Peyer's patch (tissue), 4 donors: ENCODE measurements at regions not wholly inside any gene's neighbourhood (a gene's known extent, or its start where the extent isn't known, plus 50 kb on each side); places are given as distances from the start of the nearest gene placed in this dataset.

ENCODE experiments used
- DNase-seq, 3 donors: peaks; one replicate each; pipeline ENCODE4 v3.0.0-alpha.2; 2017 to 2019
- H3K27ac ChIP-seq, 4 donors: fragments of 200-600 bp; sonication (generic); one replicate each; pipeline ENCODE4 v1.5.1; 2016 to 2019
- H3K27me3 ChIP-seq, 2 donors: fragments of 200-600 bp; sonication (generic); one replicate each; pipeline ENCODE4 v1.5.1; 2019
- H3K36me3 ChIP-seq, 3 donors: fragments of 200-600 bp; sonication (generic); one replicate each; pipeline ENCODE4 v1.5.1; 2016 to 2019
- H3K4me1 ChIP-seq, 4 donors: fragments of 200-600 bp; sonication (generic); one replicate each; pipeline ENCODE4 v1.5.1; 2016 to 2019
- H3K4me3 ChIP-seq, 4 donors: fragments of 200-600 bp; sonication (generic); 1 replicate in 3 of 4; 2 replicates in 1 of 4; pipeline ENCODE4 v1.5.1; 2016 to 2019; ENCODE audit warnings: mild to moderate bottlenecking in 1 of 4
- H3K9me3 ChIP-seq, 4 donors: fragments of 200-600 bp; sonication (generic); one replicate each; pipeline ENCODE4 v1.5.1; 2016 to 2019; ENCODE audit warnings: mild to moderate bottlenecking in 1 of 4
- CTCF ChIP-seq, 6 experiments: fragments of 450-650 bp in 4 of 6; fragments of 200-600 bp in 2 of 6; sonication (generic) in 1 of 6; IDR thresholded peaks; one replicate each; pipeline ENCODE4 v1.5.1; 2017 to 2019; ENCODE audit warnings: antibody characterized with exemption in 6 of 6, mild to moderate bottlenecking in 3 of 6, moderate library complexity in 1 of 6
- POLR2A ChIP-seq, 2 donors: fragments of 450-650 bp; IDR thresholded peaks; one replicate each; pipeline ENCODE4 v1.5.1; 2017; ENCODE audit warnings: antibody characterized with exemption in 2 of 2, mild to moderate bottlenecking in 2 of 2, moderate library complexity in 2 of 2

- peaks cover 0 to 19% (median 0%) of the 10 kb centered on the region in 4 donors for H3K4me1 ChIP-seq
- no peak overlapping the region for H3K27ac ChIP-seq
- DNase-seq, result no peak
- H3K4me3 ChIP-seq, result no peak overlapping the region
- H3K36me3 ChIP-seq, result no peaks in the 10 kb centered on the region
- H3K9me3 ChIP-seq, result no peaks in the 10 kb centered on the region
- H3K27me3 ChIP-seq, result no peaks in the 10 kb centered on the region
- no peak for TF ChIP-seq POLR2A (IDR thresholded peaks at IDR 0.05)
- no peak for TF ChIP-seq CTCF (IDR thresholded peaks at IDR 0.05)
These were observed 192.9 kb upstream of the PREP start for GRCh38 chr6:105595829-105596228.

GRCh38 chr6:105594821-105595220, 191.9 kb upstream of the PREP start:
- Histone ChIP-seq H3K4me3 (no peak overlapping the region), H3K27ac (no peak overlapping the region), H3K4me1 (peaks cover 0 to 19% (median 0%) of the 10 kb centered on the region in 4 donors), H3K27me3 (no peaks in the 10 kb centered on the region), H3K9me3 (no peaks in the 10 kb centered on the region), H3K36me3 (no peaks in the 10 kb centered on the region)
- no peak for DNase-seq
- TF ChIP-seq CTCF (IDR thresholded peaks at IDR 0.05), result no peak
- no peak for TF ChIP-seq POLR2A (IDR thresholded peaks at IDR 0.05)

- H3K27ac ChIP-seq, result peak overlapping the region in 1 of 4 donors; percentile 12
- no peak for DNase-seq
- no peaks in the 10 kb centered on the region for H3K36me3 ChIP-seq
- H3K9me3 ChIP-seq, result no peaks in the 10 kb centered on the region
- H3K27me3 ChIP-seq, result no peaks in the 10 kb centered on the region
- H3K4me1 ChIP-seq, result peaks cover 0 to 19% (median 0%) of the 10 kb centered on the region in 4 donors
- H3K4me3 ChIP-seq, result no peak overlapping the region
- no peak for TF ChIP-seq CTCF (IDR thresholded peaks at IDR 0.05)
- TF ChIP-seq POLR2A (IDR thresholded peaks at IDR 0.05), result no peak
These were observed 191.2 kb upstream of the PREP start for GRCh38 chr6:105593805-105594671.

- no peaks in the 10 kb centered on the region for H3K27me3 ChIP-seq
These were observed 190.3 kb upstream of the PREP start for GRCh38 chr6:105593056-105593690.

GRCh38 chr6:105592329-105592728, 189.4 kb upstream of the PREP start:
- TF ChIP-seq POLR2A (IDR thresholded peaks at IDR 0.05) (no peak), CTCF (IDR thresholded peaks at IDR 0.05) (no peak)
- H3K4me1 ChIP-seq, result peaks cover 0 to 19% (median 0%) of the 10 kb centered on the region in 4 donors
- H3K36me3 ChIP-seq, result no peaks in the 10 kb centered on the region
- no peak overlapping the region for H3K4me3 ChIP-seq
- no peak for DNase-seq
- no peaks in the 10 kb centered on the region for H3K27me3 ChIP-seq
- H3K27ac ChIP-seq, result no peak overlapping the region
- no peaks in the 10 kb centered on the region for H3K9me3 ChIP-seq

More at GRCh38 chr6:105593056-105593690, 190.3 kb upstream of the PREP start:
- peaks cover 0 to 19% (median 0%) of the 10 kb centered on the region in 4 donors for H3K4me1 ChIP-seq
- no peak for TF ChIP-seq POLR2A (IDR thresholded peaks at IDR 0.05)
- TF ChIP-seq CTCF (IDR thresholded peaks at IDR 0.05), result no peak
- no peaks in the 10 kb centered on the region for H3K9me3 ChIP-seq
- no peak for DNase-seq
- no peak overlapping the region for H3K27ac ChIP-seq
- no peaks in the 10 kb centered on the region for H3K36me3 ChIP-seq
- H3K4me3 ChIP-seq, result no peak overlapping the region
